Prostate gland (tissue), 1 donor: ENCODE measurements at regions not wholly inside any gene's neighbourhood (a gene's known extent, or its start where the extent isn't known, plus 50 kb on each side); places are given as distances from the start of the nearest gene placed in this dataset.

Source experiments
- POLR2A ChIP-seq: fragments of 450-650 bp; IDR thresholded peaks from one replicate; pipeline ENCODE4 v1.6.1; 2016; ENCODE audit warnings: antibody characterized with exemption, mild to moderate bottlenecking
- POLR2AphosphoS5 ChIP-seq: sonication (generic); formaldehyde crosslinking; IDR thresholded peaks from one replicate; pipeline ENCODE4 v1.6.1; 2017; ENCODE audit warnings: antibody characterized with exemption

GRCh38 chr16:65754820-65755691 lies 611.4 kb upstream of the CDH5 start:
- TF ChIP-seq POLR2A (no peak), POLR2AphosphoS5 (no peak)
